Posterior vena cava (tissue), 2 donors: ENCODE measurements at regions not wholly inside any gene's neighbourhood (a gene's known extent, or its start where the extent isn't known, plus 50 kb on each side); places are given as distances from the start of the nearest gene placed in this dataset.
"Not testable (repeated sequence)": the region's sequence is repeated elsewhere in the genome, so short reads cannot be mapped to it uniquely, and the experiment has no call there.

Experiments
- DNase-seq: peaks from one replicate; pipeline ENCODE4 v3.0.0-alpha.2; 2020; ENCODE audit warnings: low spot score
- intact Hi-C, 2 donors: fragments of 100-400 bp; cut with DNase I; formaldehyde crosslinking; loops; one replicate each; pipeline versions ENCODE4 v1.14.1 to v1.14.2; 2022 to 2023
- donor health status: DM: yes; HTN: yes; CAD: no.
- donor health status: DM: yes; HTN: yes; CAD: no.

DNA sequence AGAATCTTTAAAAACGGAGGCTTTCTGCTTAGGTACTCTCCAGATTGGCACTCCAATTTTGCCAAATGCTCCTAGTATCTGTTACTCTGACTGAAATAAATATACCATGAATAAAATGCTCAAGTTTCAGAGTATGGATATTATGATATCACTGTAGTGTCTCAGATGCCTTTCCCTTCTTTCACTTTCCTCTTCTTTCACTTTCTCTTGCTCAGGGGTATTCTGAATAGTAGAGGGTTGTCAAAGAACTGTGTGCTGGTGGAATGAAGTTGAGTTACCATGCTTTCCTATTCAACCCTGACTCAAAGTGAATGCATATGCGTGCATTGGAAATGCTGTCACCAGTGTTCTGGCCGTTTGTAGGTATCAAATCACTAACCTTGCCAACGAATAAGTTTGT is 1015.2 kb upstream of the FANCL start:
- intact Hi-C loops, result no loop called here
- DNase-seq, result no peak

DNA sequence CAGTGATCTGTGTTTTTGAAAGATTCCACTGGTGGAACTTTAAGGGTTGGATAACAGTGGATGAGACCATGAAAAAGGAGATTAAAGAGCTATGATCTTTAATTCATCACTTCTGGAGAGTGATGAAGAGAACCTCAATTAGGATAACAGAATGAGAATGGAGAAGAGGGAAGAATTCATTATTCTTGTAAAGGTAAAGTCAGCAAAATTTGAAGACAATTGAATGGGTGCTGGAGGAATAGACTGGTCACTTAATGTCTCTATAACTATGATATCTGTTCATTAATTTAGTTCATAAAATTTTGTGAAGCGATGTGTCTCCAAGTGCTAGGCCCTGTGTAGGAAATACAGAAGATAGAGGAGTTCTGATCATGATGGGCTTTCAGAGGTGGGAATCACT is 1013.2 kb upstream of the FANCL start:
- intact Hi-C loops, result no loop called here

DNA sequence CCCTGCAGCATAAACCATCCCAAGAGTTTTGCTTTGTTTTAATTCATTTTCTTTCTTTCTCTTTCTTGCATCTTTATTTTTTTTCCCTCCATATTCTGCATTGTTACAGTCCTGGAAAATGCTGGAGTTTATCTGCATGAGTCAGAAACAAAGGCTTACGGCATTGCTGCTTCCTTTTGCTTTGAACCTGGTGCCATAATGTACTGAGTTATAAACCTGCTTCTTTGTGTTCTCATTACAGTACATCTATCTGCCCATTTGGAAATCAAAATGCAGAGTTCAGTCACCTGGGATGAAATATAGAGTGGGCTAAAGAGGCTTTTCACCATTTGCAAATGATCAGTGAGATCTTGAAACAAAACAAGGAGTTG is 1009.2 kb upstream of the FANCL start:
- no peak for DNase-seq
- intact Hi-C loops, result no loop called here

More for the DNA sequence above, 1013.2 kb upstream of the FANCL start:
- DNase-seq, result no peak

DNA sequence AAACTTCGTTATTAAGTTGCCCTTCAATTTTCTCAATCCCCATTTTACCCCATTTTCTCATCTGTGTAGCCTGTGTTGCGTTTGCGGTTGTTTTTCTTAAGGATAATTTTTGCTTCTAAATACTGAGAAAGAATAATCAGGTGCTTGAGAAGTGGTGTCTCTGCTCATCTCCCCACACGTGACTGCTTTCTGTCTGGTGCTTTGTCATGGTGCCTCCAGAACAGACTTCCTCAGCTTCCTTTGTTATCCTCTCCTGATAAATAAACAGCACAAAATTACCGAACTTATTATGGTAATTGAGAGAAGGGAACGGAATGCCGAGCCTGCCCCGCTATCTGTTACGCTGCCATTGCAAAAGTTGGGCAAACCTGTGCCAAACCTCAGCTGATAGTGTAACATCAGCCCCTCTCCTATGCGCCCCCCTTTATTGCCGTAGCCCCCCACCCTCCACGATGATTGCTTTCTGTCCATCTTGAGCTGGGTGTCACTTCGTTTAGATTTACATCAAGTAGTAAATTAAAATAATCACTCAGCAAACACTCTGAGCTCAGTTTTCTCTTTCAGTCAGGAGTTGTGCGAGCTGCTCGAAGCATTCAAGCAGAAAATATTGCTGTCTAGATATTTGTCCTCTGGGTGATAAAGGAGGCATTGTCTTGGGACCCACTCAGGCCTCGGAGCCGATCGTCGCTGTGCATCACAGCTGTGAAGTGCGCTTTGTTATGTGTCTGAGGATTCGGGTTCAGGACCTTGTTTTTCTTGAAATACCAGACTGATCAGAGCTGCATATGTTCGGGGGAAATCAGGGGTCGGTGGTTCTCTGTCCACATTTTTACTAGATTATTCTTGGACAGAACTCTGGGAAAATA is 1008.5 kb upstream of the FANCL start:
- DNase-seq, result no peak
- intact Hi-C loops, result no loop called here

- intact Hi-C loops, result no loop called here
Measured at GRCh38 chr2:59239146-59239545, 998.0 kb upstream of the FANCL start.

GRCh38 chr2:59237311-59237710 is 996.2 kb upstream of the FANCL start:
- DNase-seq, result no peak
- intact Hi-C loops, result no loop called here

More at GRCh38 chr2:59239146-59239545, 998.0 kb upstream of the FANCL start:
- DNase-seq, result no peak

DNA sequence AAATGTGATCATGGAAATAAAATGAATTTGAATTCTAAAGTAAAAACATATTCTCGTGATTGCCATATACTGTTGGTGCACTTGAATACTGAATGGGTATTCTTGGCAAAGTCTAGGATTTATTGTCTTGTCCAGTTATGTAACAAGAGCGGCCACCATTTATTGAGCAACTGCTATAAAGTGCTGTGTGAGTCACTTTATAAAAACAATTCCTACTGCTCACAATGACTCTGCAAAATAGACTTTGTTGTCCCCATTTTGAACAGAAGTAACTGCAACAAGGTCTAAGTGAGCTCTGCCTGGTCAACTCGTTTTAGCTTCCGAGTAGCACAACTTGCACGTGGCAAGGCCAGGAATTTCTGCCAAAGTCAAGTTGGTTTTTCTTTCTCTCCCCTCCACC is 995.6 kb upstream of the FANCL start:
- intact Hi-C loops, result no loop called here
- no peak for DNase-seq

- intact Hi-C loops, result no loop called here
- no peak for DNase-seq
Measured at GRCh38 chr2:59233920-59234319, 992.8 kb upstream of the FANCL start.

- intact Hi-C loops, result no loop called here
Measured at GRCh38 chr2:59233448-59233847, 992.3 kb upstream of the FANCL start.

GRCh38 chr2:59232394-59233165 is 991.5 kb upstream of the FANCL start:
- no peak for DNase-seq
- intact Hi-C loops, result no loop called here

More at GRCh38 chr2:59233448-59233847, 992.3 kb upstream of the FANCL start:
- DNase-seq, result no peak

DNA sequence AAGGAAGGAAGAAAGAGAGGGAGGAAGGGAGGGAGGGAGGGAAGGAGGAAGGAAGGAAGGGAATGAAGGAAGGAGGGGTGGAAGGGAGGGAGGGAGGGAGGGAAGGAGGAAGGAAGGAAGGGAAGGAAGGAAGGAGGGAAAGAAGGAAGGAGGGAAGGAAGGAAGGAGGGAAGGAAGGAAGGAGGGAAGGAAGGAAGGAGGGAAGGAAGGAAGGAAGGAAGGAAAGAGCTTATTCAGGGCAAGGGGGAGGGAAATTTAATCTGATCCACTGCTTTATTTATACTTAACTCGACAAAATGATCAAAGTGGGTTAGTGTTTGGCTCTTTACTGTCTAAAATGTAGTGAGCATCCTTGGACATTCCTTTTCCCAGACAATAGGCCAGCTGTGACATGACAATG is 985.2 kb upstream of the FANCL start:
- intact Hi-C loops, result not testable (repeated sequence)

DNA sequence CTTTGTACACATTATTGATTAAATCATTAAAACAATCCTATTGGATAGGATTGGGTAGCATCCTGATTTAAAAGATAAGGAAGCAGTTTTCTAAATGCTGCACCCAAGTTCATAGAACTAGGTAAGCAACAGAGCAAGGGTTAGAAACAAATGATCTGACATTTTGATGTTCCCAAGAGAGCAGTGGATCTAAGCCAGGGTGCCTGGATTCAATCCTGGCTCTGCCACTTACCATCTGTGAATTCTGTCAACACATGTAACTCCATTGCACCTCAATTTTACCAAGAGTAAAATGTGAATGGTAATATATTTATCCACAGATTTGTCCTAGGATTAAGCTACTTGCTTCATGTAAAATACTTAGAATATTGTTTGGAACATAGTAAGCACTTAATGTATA is 982.6 kb upstream of the FANCL start:
- no peak for DNase-seq
- intact Hi-C loops, result no loop called here

More for the DNA sequence above, 985.2 kb upstream of the FANCL start:
- not testable (repeated sequence) for DNase-seq

DNA sequence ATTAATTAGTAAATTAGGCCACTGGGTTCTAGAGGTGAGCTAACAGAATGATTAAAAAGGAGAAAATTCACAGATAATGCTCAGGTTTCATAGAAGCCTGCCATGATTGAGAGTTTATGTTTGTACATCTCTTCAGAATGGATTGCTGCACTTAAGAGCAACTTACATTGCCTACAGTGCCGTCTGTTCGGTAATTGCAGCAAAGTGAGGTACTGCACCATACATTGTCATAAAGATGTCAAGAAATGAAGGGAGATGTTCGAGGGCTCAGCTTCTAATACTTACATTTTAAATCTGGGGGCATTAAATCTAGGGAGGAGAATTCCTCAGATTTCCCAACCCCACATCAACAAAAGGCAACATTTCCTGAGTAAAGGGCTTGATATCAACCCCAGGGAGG is 976.2 kb upstream of the FANCL start:
- intact Hi-C loops, result no loop called here
- DNase-seq, result no peak

DNA sequence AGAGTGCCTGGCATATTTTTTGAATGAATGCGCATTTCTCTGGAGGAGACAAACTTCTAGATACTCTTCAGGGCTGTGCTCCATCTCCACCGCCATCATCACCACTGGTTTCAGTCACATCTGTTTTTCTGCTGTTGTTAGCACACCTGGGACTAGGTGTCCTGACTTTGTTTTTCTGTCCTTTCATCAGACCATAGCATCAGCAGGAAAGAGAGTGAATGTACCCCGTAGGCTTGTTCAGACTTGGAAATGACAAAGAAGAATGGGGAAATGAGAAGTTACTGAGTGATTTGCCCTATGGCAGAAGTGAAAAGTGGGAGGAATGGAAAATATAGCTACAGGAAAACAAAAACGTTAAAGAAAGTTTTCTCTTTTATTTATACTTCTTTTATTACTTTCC is 965.2 kb upstream of the FANCL start:
- no peak for DNase-seq
- intact Hi-C loops, result no loop called here

DNA sequence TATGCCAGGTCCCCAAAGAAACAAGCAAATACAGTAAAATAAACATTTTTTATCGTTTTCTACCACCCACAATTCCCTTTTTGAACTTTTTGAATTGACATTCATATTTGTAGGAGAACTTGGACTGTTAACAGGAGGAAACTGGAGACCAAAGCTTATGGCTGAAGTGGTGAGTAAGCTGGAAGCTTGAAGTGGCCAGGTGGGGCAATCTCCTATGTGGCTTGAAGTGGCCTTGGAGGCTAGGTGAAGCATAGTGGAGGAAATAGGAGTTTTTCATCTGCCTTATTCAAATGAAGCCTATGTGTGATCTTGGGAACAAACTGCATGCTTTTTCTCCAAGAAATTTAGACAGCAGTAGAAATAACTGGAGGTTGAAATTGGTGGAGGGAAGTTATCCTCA is 962.9 kb upstream of the FANCL start:
- intact Hi-C loops, result no loop called here
- DNase-seq, result no peak

DNA sequence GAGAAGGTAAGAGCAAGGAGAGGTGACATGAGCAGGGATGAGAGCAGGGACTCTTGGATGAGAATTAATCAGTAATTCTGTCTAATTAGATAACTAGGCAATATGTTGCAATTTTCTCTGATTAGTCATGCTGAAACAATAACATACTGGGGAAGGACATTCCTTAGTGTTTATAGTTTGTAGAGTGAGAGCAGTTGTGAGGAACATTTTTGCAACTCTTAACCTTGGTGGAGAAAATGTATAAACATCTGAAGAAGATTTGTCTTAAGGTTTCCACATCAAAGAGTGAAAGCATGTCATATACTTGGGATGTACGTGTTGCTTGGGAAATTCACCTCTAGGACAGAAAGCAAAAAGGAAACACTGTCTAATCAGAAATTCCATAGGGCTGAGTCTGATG is 955.4 kb upstream of the FANCL start:
- intact Hi-C loops, result no loop called here
- DNase-seq, result no peak

DNA sequence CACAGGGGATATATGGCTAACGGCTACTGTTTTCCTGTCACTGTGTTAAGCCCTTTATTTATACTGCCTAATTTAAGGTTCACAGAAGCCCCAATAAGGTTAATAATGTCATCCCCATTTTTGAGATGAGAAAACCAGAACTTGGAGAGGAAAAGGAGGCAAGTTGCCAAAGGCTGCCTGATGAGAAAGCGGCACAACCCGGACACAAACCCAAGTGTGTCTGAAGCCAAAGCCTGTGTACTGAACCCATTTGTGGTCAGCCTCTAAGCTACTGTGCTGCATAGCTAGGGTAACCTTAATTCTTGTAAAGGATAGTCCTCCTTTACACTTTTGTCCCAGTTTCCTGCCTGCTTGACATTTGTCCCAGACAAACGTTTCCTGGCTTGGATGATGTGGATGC is 954.7 kb upstream of the FANCL start:
- intact Hi-C loops, result no loop called here
- DNase-seq, result no peak

GRCh38 chr2:59191781-59192180 is 950.7 kb upstream of the FANCL start:
- intact Hi-C loops, result no loop called here
- no peak for DNase-seq

GRCh38 chr2:59190518-59190917 is 949.4 kb upstream of the FANCL start:
- intact Hi-C loops, result no loop called here
- DNase-seq, result no peak

- intact Hi-C loops, result no loop called here
- no peak for DNase-seq
Measured at GRCh38 chr2:59184276-59185020, 943.3 kb upstream of the FANCL start.
